Naive thymus-derived CD8-positive, alpha-beta T cell (primary cell): ENCODE measurements at regions not wholly inside any gene's neighbourhood (a gene's known extent, or its start where the extent isn't known, plus 50 kb on each side); places are given as distances from the start of the nearest gene placed in this dataset.
"Not testable (repeated sequence)": the region's sequence is repeated elsewhere in the genome, so short reads cannot be mapped to it uniquely, and the experiment has no call there.

Source experiments
- ATAC-seq, 2 donors: fragments of 150-1000 bp; cut with Tn5 transposase in 1 of 2; sonication (Bioruptor Pico), chemical (Tn5 transposase) in 1 of 2; 1 replicate in 1 of 2; 2 replicates in 1 of 2; pipeline ENCODE4 v1.10.0; 2021; ENCODE audit warnings: mild to moderate bottlenecking in 2 of 2, moderate library complexity in 2 of 2
- POLR2A ChIA-PET: fragments of 350-600 bp; sonication (Branson Sonifier 250); formaldehyde crosslinking; loops from one replicate; lab custom pipeline; 2021; ENCODE audit warnings: antibody characterized with exemption; lab: Charles Lee
- DNase-seq, 10 donors: peaks; one replicate each; pipeline versions ENCODE4 v3.0.0 to v3.0.0-alpha.2; 2020 to 2022
- H3K27ac Mint-ChIP-seq, 10 donors: one replicate each; pipeline ENCODE4 v1.8.0; 2020 to 2022; ENCODE audit warnings: mild to moderate bottlenecking in 10 of 10, mixed read lengths in 10 of 10, moderate library complexity in 4 of 10, inconsistent platforms in 1 of 10
- H3K27me3 Mint-ChIP-seq, 5 donors: one replicate each; pipeline ENCODE4 v1.8.0; 2021 to 2022; ENCODE audit warnings: mixed read lengths in 5 of 5
- H3K36me3 Mint-ChIP-seq, 3 donors: one replicate each; pipeline ENCODE4 v1.8.0; 2020 to 2022; ENCODE audit warnings: mixed read lengths in 3 of 3, mild to moderate bottlenecking in 2 of 3, inconsistent platforms in 1 of 3
- H3K4me1 Mint-ChIP-seq, 4 donors: one replicate each; pipeline ENCODE4 v1.8.0; 2021 to 2022; ENCODE audit warnings: mixed read lengths in 4 of 4
- H3K4me3 Mint-ChIP-seq, 10 donors: one replicate each; pipeline ENCODE4 v1.8.0; 2020 to 2022; ENCODE audit warnings: mild to moderate bottlenecking in 10 of 10, mixed read lengths in 10 of 10, moderate library complexity in 6 of 10, inconsistent platforms in 1 of 10
- H3K9me3 Mint-ChIP-seq, 9 donors: one replicate each; pipeline ENCODE4 v1.8.0; 2020 to 2022; ENCODE audit warnings: mixed read lengths in 9 of 9, mild to moderate bottlenecking in 3 of 9, inconsistent platforms in 1 of 9, moderate library complexity in 1 of 9

GRCh38 chr2:75290600-75291150 is 91.4 kb upstream of the TACR1 start:
- H3K4me1 Mint-ChIP-seq = peaks cover 0 to 12% (median 4%) of the 10 kb centered on the region in 4 donors
- no peak overlapping the region for H3K4me3 Mint-ChIP-seq
- no peaks in the 10 kb centered on the region for H3K27me3 Mint-ChIP-seq
- no peak overlapping the region for H3K27ac Mint-ChIP-seq
- POLR2A ChIA-PET = no interaction called here
- peaks cover 27 to 70% (median 36%) of the 10 kb centered on the region in 3 donors for H3K36me3 Mint-ChIP-seq
- DNase-seq (no peak), ATAC-seq (no peak)
- peaks cover 5 to 18% (median 8%) of the 10 kb centered on the region in 9 donors for H3K9me3 Mint-ChIP-seq

GRCh38 chr2:75289771-75290170 is 90.5 kb upstream of the TACR1 start:
- peaks cover 5 to 27% (median 11%) of the 10 kb centered on the region in 9 donors for H3K9me3 Mint-ChIP-seq
- H3K4me1 Mint-ChIP-seq = peaks cover 0 to 12% (median 4%) of the 10 kb centered on the region in 4 donors
- peaks cover 34 to 76% (median 44%) of the 10 kb centered on the region in 3 donors for H3K36me3 Mint-ChIP-seq
- H3K4me3 Mint-ChIP-seq = no peak overlapping the region
- DNase-seq (no peak), ATAC-seq (no peak)
- H3K27ac Mint-ChIP-seq = no peak overlapping the region
- no peaks in the 10 kb centered on the region for H3K27me3 Mint-ChIP-seq
- POLR2A ChIA-PET = no interaction called here

DNA sequence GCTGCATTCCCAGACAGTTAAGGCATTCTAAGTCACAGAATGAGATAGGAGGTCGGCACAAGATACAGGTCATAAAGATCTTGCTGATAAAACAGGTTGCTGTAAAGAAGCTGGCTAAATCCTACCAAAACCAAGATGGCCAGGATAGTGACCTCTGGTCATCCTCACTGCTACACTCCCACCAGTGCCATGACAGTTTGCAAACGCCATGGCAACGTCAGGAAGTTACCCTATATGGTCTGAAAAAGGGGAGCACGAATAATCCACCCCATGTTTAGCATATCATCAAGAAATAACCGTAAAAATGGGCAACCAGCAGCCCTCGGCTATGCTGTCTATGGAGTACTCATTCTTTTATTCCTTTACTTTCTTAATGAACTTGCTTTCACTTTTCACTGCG is 89.9 kb upstream of the TACR1 start:
- H3K27ac Mint-ChIP-seq, DNase-seq, H3K27me3 Mint-ChIP-seq, ATAC-seq, H3K4me3 Mint-ChIP-seq, POLR2A ChIA-PET: not testable (repeated sequence)
- Mint-ChIP-seq H3K36me3 (peaks cover 38 to 77% (median 50%) of the 10 kb centered on the region in 3 donors), H3K4me1 (peaks cover 0 to 12% (median 5%) of the 10 kb centered on the region in 4 donors), H3K9me3 (peaks cover 5 to 33% (median 12%) of the 10 kb centered on the region in 9 donors)

DNA sequence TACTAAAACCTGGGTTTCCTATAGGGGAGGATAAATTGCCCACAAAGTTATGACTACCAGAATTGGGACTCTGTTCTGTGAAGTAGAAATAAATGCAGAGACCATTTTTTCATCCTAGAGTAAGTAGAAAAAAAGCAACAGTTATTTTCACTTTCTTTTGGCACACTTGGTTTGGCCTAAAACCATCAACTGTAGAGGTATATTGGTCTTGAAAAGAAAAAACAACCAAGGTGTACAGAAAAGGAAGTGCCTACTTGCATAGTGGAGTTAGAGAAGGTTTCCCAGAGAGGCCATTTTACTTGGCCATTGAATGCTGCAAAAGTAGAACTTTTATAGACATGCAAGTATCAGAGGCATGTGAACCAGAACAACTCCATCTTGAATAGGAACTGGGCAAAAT is 89.4 kb upstream of the TACR1 start:
- no peak overlapping the region for H3K4me3 Mint-ChIP-seq
- H3K27me3 Mint-ChIP-seq = no peaks in the 10 kb centered on the region
- POLR2A ChIA-PET = no interaction called here
- peaks cover 40 to 76% (median 52%) of the 10 kb centered on the region in 3 donors for H3K36me3 Mint-ChIP-seq
- peaks cover 0 to 12% (median 5%) of the 10 kb centered on the region in 4 donors for H3K4me1 Mint-ChIP-seq
- peaks cover 6 to 37% (median 13%) of the 10 kb centered on the region in 9 donors for H3K9me3 Mint-ChIP-seq
- ATAC-seq (no peak), DNase-seq (no peak)
- no peak overlapping the region for H3K27ac Mint-ChIP-seq

GRCh38 chr2:75287624-75288316 is 88.5 kb upstream of the TACR1 start:
- DNase-seq = no peak
- Mint-ChIP-seq H3K4me1 (peaks cover 0 to 12% (median 5%) of the 10 kb centered on the region in 4 donors), H3K9me3 (peaks cover 8 to 35% (median 13%) of the 10 kb centered on the region in 9 donors), H3K27ac (peak overlapping the region in 1 of 10 donors; percentile 49), H3K36me3 (peaks cover 43 to 78% (median 60%) of the 10 kb centered on the region in 3 donors), H3K27me3 (no peaks in the 10 kb centered on the region), H3K4me3 (no peak overlapping the region)
- no peak for ATAC-seq
- POLR2A ChIA-PET = no interaction called here

DNA sequence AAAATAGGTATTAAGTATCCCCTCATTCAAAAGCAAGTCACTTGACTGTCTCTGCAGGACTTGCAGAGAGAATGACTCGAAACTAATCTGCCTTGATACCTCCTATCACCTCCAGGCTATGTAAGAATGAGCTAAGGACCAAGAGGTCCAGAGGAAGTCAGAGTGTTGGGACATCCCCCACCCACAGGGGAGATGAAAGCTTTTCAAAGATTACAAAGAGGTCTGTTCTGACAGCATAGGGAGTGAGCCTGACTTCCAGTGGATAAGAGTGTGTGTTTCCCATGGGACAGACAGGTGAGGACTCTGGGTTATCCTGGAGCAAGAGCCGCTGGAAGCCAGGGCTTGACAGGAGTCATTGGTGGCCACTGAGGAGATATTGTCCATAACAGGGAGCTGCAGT is 85.0 kb upstream of the TACR1 start:
- peaks cover 51 to 81% (median 63%) of the 10 kb centered on the region in 3 donors for H3K36me3 Mint-ChIP-seq
- POLR2A ChIA-PET = no interaction called here
- no peak for ATAC-seq

GRCh38 chr2:75278821-75279379 is 79.6 kb upstream of the TACR1 start:
- Mint-ChIP-seq H3K27me3 (peaks cover 0 to 3% (median 0%) of the 10 kb centered on the region in 5 donors), H3K9me3 (peaks cover 24 to 87% (median 62%) of the 10 kb centered on the region in 9 donors), H3K4me1 (peaks cover 0 to 2% (median 0%) of the 10 kb centered on the region in 4 donors), H3K27ac (no peak overlapping the region), H3K36me3 (peaks cover 65 to 85% (median 75%) of the 10 kb centered on the region in 3 donors), H3K4me3 (no peak overlapping the region)
- POLR2A ChIA-PET = no interaction called here
- ATAC-seq (no peak), DNase-seq (no peak)

More for the DNA sequence above, 85.0 kb upstream of the TACR1 start:
- Mint-ChIP-seq H3K9me3 (peaks cover 12 to 57% (median 20%) of the 10 kb centered on the region in 9 donors), H3K4me1 (peaks cover 0 to 12% (median 2%) of the 10 kb centered on the region in 4 donors), H3K4me3 (no peak overlapping the region), H3K27ac (peak overlapping the region in 1 of 10 donors; percentile 3), H3K27me3 (no peaks in the 10 kb centered on the region)
- no peak for DNase-seq

DNA sequence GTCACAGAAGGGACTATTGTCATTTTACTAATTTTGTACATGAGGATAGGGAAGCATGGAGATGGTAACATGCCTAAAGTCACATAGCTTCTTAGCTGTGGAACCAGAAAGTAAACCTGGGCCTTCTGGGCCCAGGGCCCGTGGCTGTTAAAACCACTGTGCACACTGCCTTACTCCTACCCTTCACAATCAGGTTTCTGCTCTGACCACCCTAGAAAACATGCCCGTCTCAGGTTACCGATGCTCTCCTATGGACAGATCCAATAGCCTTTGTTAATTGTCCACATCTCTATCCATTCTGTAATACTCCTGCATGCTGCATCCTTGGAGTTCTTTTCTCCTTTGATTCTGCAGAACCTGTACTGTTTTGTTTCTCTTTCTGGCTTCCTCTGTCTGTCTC is 79.0 kb upstream of the TACR1 start:
- POLR2A ChIA-PET = no interaction called here

GRCh38 chr2:75277111-75277510 is 77.8 kb upstream of the TACR1 start:
- POLR2A ChIA-PET = no interaction called here
- Mint-ChIP-seq H3K27me3 (peaks cover 0 to 3% (median 0%) of the 10 kb centered on the region in 5 donors), H3K9me3 (peaks cover 33 to 91% (median 73%) of the 10 kb centered on the region in 9 donors), H3K36me3 (peaks cover 63 to 85% (median 83%) of the 10 kb centered on the region in 3 donors), H3K4me1 (peaks cover 0 to 2% (median 0%) of the 10 kb centered on the region in 4 donors), H3K27ac (no peak overlapping the region), H3K4me3 (no peak overlapping the region)
- ATAC-seq (no peak), DNase-seq (no peak)

More for the DNA sequence above, 79.0 kb upstream of the TACR1 start:
- H3K4me3 Mint-ChIP-seq = no peak overlapping the region
- H3K27me3 Mint-ChIP-seq = peaks cover 0 to 3% (median 0%) of the 10 kb centered on the region in 5 donors
- H3K27ac Mint-ChIP-seq = no peak overlapping the region
- peaks cover 63 to 86% (median 75%) of the 10 kb centered on the region in 3 donors for H3K36me3 Mint-ChIP-seq
- H3K4me1 Mint-ChIP-seq = peaks cover 0 to 2% (median 0%) of the 10 kb centered on the region in 4 donors
- H3K9me3 Mint-ChIP-seq = peaks cover 25 to 87% (median 63%) of the 10 kb centered on the region in 9 donors
- ATAC-seq (no peak), DNase-seq (no peak)

- Mint-ChIP-seq H3K4me3 (no peak overlapping the region), H3K4me1 (peaks cover 0 to 2% (median 0%) of the 10 kb centered on the region in 4 donors), H3K9me3 (peaks cover 31 to 91% (median 72%) of the 10 kb centered on the region in 9 donors), H3K27ac (no peak overlapping the region), H3K27me3 (peaks cover 0 to 3% (median 0%) of the 10 kb centered on the region in 5 donors), H3K36me3 (peaks cover 58 to 83% (median 83%) of the 10 kb centered on the region in 3 donors)
- DNase-seq = no peak
- ATAC-seq = no peak
- POLR2A ChIA-PET = no interaction called here
These were observed 77.0 kb upstream of the TACR1 start for GRCh38 chr2:75276093-75277029.

GRCh38 chr2:75274936-75275335 is 75.6 kb upstream of the TACR1 start:
- POLR2A ChIA-PET = no interaction called here
- H3K4me1 Mint-ChIP-seq = peaks cover 0 to 2% (median 0%) of the 10 kb centered on the region in 4 donors

GRCh38 chr2:75268112-75268511 is 68.8 kb upstream of the TACR1 start:
- Mint-ChIP-seq H3K27ac (no peak overlapping the region), H3K36me3 (peaks cover 0 to 63% (median 48%) of the 10 kb centered on the region in 3 donors), H3K9me3 (peaks cover 35 to 98% (median 81%) of the 10 kb centered on the region in 9 donors), H3K4me1 (no peaks in the 10 kb centered on the region), H3K4me3 (no peak overlapping the region), H3K27me3 (no peaks in the 10 kb centered on the region)
- DNase-seq (no peak), ATAC-seq (no peak)
- POLR2A ChIA-PET = no interaction called here

More at GRCh38 chr2:75274936-75275335, 75.6 kb upstream of the TACR1 start:
- Mint-ChIP-seq H3K27ac (no peak overlapping the region), H3K4me3 (peak overlapping the region in 1 of 10 donors; percentile 29), H3K9me3 (peaks cover 38 to 94% (median 77%) of the 10 kb centered on the region in 9 donors), H3K27me3 (peaks cover 0 to 3% (median 0%) of the 10 kb centered on the region in 5 donors), H3K36me3 (peaks cover 50 to 89% (median 82%) of the 10 kb centered on the region in 3 donors)
- ATAC-seq (no peak), DNase-seq (no peak)
